HUES48 (cell line): ENCODE measurements at regions not wholly inside any gene's neighbourhood (a gene's known extent, or its start where the extent isn't known, plus 50 kb on each side); places are given as distances from the start of the nearest gene placed in this dataset.

Source experiments
- H3K27ac ChIP-seq: one replicate; pipeline ENCODE4 v1.7.0; 2013; ENCODE audit warnings: low read depth, low read length, inconsistent platforms
- H3K27me3 ChIP-seq: 2 replicates; pipeline ENCODE4 v1.6.1; 2013; ENCODE audit warnings: mild to moderate bottlenecking, low read length; ENCODE audit not compliant: control insufficient read depth, insufficient read depth
- H3K36me3 ChIP-seq: 2 replicates; pipeline ENCODE4 v1.6.1; 2013; ENCODE audit warnings: low read length; ENCODE audit not compliant: control insufficient read depth, insufficient read depth
- H3K4me1 ChIP-seq: 2 replicates; pipeline ENCODE4 v1.6.1; 2013; ENCODE audit warnings: mild to moderate bottlenecking, low read length; ENCODE audit not compliant: control insufficient read depth, insufficient read depth
- H3K4me3 ChIP-seq: 2 replicates; pipeline ENCODE4 v1.5.1; 2013; ENCODE audit warnings: mild to moderate bottlenecking, low read depth, low read length
- H3K9ac ChIP-seq: 2 replicates; pipeline ENCODE4 v1.6.1; 2013; ENCODE audit warnings: mild to moderate bottlenecking, low read depth, low read length, moderate library complexity
- H3K9me3 ChIP-seq: 2 replicates; pipeline ENCODE4 v1.6.1; 2013; ENCODE audit warnings: low read length; ENCODE audit not compliant: control insufficient read depth, insufficient read depth

GRCh38 chr6:169960886-169961611 lies 209.6 kb downstream of the ERMARD start:
- no peaks in the 10 kb centered on the region for H3K36me3 ChIP-seq
- H3K4me3 ChIP-seq, result no peak overlapping the region; the same call in 1 of the 2 replicates
- H3K27me3 ChIP-seq, result peaks cover 19% of the 10 kb centered on the region

GRCh38 chr6:169960521-169960885 lies 209.1 kb downstream of the ERMARD start:
- Histone ChIP-seq H3K27me3 (peaks cover 19% of the 10 kb centered on the region), H3K36me3 (no peaks in the 10 kb centered on the region), H3K27ac (no peak overlapping the region), H3K4me1 (no peaks in the 10 kb centered on the region), H3K4me3 (no peak overlapping the region), H3K9ac (no peak overlapping the region), H3K9me3 (no peaks in the 10 kb centered on the region)

More at GRCh38 chr6:169960886-169961611, 209.6 kb downstream of the ERMARD start:
- Histone ChIP-seq H3K27ac (no peak overlapping the region), H3K4me1 (no peaks in the 10 kb centered on the region), H3K9ac (no peak overlapping the region), H3K9me3 (no peaks in the 10 kb centered on the region)

GRCh38 chr6:169960003-169960344 lies 208.6 kb downstream of the ERMARD start:
- peaks cover 19% of the 10 kb centered on the region for H3K27me3 ChIP-seq

GRCh38 chr6:169959136-169960002 lies 207.9 kb downstream of the ERMARD start:
- Histone ChIP-seq H3K9me3 (no peaks in the 10 kb centered on the region), H3K9ac (no peak overlapping the region), H3K36me3 (no peaks in the 10 kb centered on the region), H3K4me1 (no peaks in the 10 kb centered on the region), H3K27ac (no peak overlapping the region), H3K4me3 (no peak overlapping the region), H3K27me3 (peaks cover 19% of the 10 kb centered on the region)

More at GRCh38 chr6:169960003-169960344, 208.6 kb downstream of the ERMARD start:
- Histone ChIP-seq H3K4me1 (no peaks in the 10 kb centered on the region), H3K9me3 (no peaks in the 10 kb centered on the region), H3K27ac (no peak overlapping the region), H3K9ac (no peak overlapping the region), H3K4me3 (no peak overlapping the region), H3K36me3 (no peaks in the 10 kb centered on the region)

- Histone ChIP-seq H3K4me1 (no peaks in the 10 kb centered on the region), H3K36me3 (no peaks in the 10 kb centered on the region), H3K27ac (no peak overlapping the region), H3K9me3 (no peaks in the 10 kb centered on the region), H3K4me3 (no peak overlapping the region), H3K27me3 (peaks cover 19% of the 10 kb centered on the region), H3K9ac (no peak overlapping the region)
These were observed 207.1 kb downstream of the ERMARD start for GRCh38 chr6:169958510-169958909.

GRCh38 chr6:169957351-169957963 lies 206.0 kb downstream of the ERMARD start:
- no peaks in the 10 kb centered on the region for H3K9me3 ChIP-seq
- no peak overlapping the region for H3K4me3 ChIP-seq
- H3K36me3 ChIP-seq, result no peaks in the 10 kb centered on the region
- H3K27ac ChIP-seq, result no peak overlapping the region
- no peak overlapping the region for H3K9ac ChIP-seq
- H3K4me1 ChIP-seq, result no peaks in the 10 kb centered on the region
- peaks cover 11% of the 10 kb centered on the region for H3K27me3 ChIP-seq

GRCh38 chr6:169956580-169956979 lies 205.2 kb downstream of the ERMARD start:
- no peaks in the 10 kb centered on the region for H3K4me1 ChIP-seq

GRCh38 chr6:169955731-169956437 lies 204.5 kb downstream of the ERMARD start:
- H3K27ac ChIP-seq, result no peak overlapping the region

More at GRCh38 chr6:169956580-169956979, 205.2 kb downstream of the ERMARD start:
- peaks cover 3% of the 10 kb centered on the region for H3K27me3 ChIP-seq
- no peak overlapping the region for H3K4me3 ChIP-seq
- H3K27ac ChIP-seq, result no peak overlapping the region
- H3K36me3 ChIP-seq, result no peaks in the 10 kb centered on the region
- no peak overlapping the region for H3K9ac ChIP-seq
- no peaks in the 10 kb centered on the region for H3K9me3 ChIP-seq

GRCh38 chr6:169954977-169955376 lies 203.6 kb downstream of the ERMARD start:
- no peak overlapping the region for H3K27ac ChIP-seq
- no peaks in the 10 kb centered on the region for H3K36me3 ChIP-seq

More at GRCh38 chr6:169955731-169956437, 204.5 kb downstream of the ERMARD start:
- Histone ChIP-seq H3K4me1 (no peaks in the 10 kb centered on the region), H3K27me3 (no peaks in the 10 kb centered on the region), H3K9me3 (no peaks in the 10 kb centered on the region), H3K36me3 (no peaks in the 10 kb centered on the region), H3K4me3 (no peak overlapping the region), H3K9ac (no peak overlapping the region)

GRCh38 chr6:169953686-169954085 lies 202.3 kb downstream of the ERMARD start:
- Histone ChIP-seq H3K36me3 (no peaks in the 10 kb centered on the region), H3K9me3 (no peaks in the 10 kb centered on the region), H3K27ac (no peak overlapping the region), H3K27me3 (no peaks in the 10 kb centered on the region), H3K4me3 (no peak overlapping the region), H3K9ac (no peak overlapping the region), H3K4me1 (no peaks in the 10 kb centered on the region)

More at GRCh38 chr6:169954977-169955376, 203.6 kb downstream of the ERMARD start:
- H3K9me3 ChIP-seq, result no peaks in the 10 kb centered on the region
- H3K4me1 ChIP-seq, result no peaks in the 10 kb centered on the region
- H3K9ac ChIP-seq, result no peak overlapping the region
- no peaks in the 10 kb centered on the region for H3K27me3 ChIP-seq
- no peak overlapping the region for H3K4me3 ChIP-seq
